ENCODE measurements at regions not wholly inside any gene's neighbourhood (a gene's known extent, or its start where the extent isn't known, plus 50 kb on each side); places are given as distances from the start of the nearest gene placed in this dataset.

GRCh38 chr17:79273660-79274059 is 199.0 kb downstream of the ENGASE start:
- H3K4me3 ChIP-seq (ENCODE audit: low read length) = no peak overlapping the region
- TF ChIP-seq, protein P1, sequence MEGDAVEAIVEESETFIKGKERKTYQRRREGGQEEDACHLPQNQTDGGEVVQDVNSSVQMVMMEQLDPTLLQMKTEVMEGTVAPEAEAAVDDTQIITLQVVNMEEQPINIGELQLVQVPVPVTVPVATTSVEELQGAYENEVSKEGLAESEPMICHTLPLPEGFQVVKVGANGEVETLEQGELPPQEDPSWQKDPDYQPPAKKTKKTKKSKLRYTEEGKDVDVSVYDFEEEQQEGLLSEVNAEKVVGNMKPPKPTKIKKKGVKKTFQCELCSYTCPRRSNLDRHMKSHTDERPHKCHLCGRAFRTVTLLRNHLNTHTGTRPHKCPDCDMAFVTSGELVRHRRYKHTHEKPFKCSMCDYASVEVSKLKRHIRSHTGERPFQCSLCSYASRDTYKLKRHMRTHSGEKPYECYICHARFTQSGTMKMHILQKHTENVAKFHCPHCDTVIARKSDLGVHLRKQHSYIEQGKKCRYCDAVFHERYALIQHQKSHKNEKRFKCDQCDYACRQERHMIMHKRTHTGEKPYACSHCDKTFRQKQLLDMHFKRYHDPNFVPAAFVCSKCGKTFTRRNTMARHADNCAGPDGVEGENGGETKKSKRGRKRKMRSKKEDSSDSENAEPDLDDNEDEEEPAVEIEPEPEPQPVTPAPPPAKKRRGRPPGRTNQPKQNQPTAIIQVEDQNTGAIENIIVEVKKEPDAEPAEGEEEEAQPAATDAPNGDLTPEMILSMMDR (conservative IDR thresholded peaks at IDR 0.05; ENCODE audit: low read depth, low read length) = no peak

GRCh38 chr17:79272666-79273219 is 198.1 kb downstream of the ENGASE start:
- no peak for DNase-seq (ENCODE audit: low read depth)
- TF ChIP-seq, protein P1 (conservative IDR thresholded peaks at IDR 0.05; ENCODE audit: low read depth, low read length) = no peak
- H3K4me3 ChIP-seq (ENCODE audit: low read length) = no peak overlapping the region

More at GRCh38 chr17:79273660-79274059, 199.0 kb downstream of the ENGASE start:
- no peak for DNase-seq (ENCODE audit: low read depth)

- H3K4me3 ChIP-seq (ENCODE audit: low read length) = no peak overlapping the region
- TF ChIP-seq, protein P1 (conservative IDR thresholded peaks at IDR 0.05; ENCODE audit: low read depth, low read length) = no peak
- no peak for DNase-seq (ENCODE audit: low read depth)
Measured at GRCh38 chr17:79272220-79272619, 197.6 kb downstream of the ENGASE start.

DNA sequence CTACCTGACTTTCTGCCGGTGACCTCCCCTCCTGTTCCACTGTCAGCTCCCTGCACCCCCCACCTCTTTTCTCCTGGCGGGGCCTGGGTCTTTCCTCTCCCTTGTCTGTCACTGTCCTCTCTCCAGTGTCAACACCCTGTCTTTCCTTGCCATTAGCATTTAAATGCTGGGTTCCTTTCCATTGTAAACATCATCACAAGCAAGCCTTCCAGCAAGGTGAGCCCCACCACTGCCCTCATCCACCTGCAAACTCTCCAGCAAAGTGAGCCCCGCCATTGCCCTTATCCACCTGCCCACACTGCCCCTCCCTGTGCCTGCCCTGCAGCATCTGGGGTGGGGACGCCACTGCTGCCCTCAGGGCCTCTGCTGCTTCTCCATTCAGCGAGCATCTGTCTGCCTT is 195.0 kb downstream of the ENGASE start:
- no peak overlapping the region for H3K4me3 ChIP-seq (ENCODE audit: low read length)
- TF ChIP-seq, protein P1 (conservative IDR thresholded peaks at IDR 0.05; ENCODE audit: low read depth, low read length) = no peak
- no peak for DNase-seq (ENCODE audit: low read depth)

DNA sequence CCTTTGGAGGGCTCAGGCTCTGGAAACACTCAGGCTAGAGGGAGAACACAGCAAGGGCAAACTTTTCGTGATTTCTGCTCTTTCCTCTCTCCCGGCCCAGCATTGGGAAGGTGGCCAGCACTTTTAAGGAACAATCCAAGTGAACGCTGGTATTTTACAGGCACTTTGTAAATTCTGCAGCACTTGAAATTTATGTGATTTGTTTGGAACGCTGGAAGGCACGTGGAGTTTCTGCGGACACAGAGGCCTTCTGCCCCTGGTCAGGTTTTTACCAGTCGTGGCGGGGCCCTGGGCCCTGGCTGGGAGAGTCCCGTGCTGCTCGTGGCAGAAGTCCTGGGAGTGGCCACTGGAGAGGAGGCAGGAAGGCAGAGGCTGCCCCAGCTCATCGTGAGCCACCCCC is 188.6 kb downstream of the ENGASE start:
- no peak overlapping the region for H3K4me3 ChIP-seq (ENCODE audit: low read length)
- DNase-seq (ENCODE audit: low read depth) = no peak
- TF ChIP-seq, protein P1 (conservative IDR thresholded peaks at IDR 0.05; ENCODE audit: low read depth, low read length) = no peak

GRCh38 chr17:79262624-79263023 is 188.0 kb downstream of the ENGASE start:
- TF ChIP-seq, protein P1 (conservative IDR thresholded peaks at IDR 0.05; ENCODE audit: low read depth, low read length) = no peak
- DNase-seq (ENCODE audit: low read depth) = no peak

DNA sequence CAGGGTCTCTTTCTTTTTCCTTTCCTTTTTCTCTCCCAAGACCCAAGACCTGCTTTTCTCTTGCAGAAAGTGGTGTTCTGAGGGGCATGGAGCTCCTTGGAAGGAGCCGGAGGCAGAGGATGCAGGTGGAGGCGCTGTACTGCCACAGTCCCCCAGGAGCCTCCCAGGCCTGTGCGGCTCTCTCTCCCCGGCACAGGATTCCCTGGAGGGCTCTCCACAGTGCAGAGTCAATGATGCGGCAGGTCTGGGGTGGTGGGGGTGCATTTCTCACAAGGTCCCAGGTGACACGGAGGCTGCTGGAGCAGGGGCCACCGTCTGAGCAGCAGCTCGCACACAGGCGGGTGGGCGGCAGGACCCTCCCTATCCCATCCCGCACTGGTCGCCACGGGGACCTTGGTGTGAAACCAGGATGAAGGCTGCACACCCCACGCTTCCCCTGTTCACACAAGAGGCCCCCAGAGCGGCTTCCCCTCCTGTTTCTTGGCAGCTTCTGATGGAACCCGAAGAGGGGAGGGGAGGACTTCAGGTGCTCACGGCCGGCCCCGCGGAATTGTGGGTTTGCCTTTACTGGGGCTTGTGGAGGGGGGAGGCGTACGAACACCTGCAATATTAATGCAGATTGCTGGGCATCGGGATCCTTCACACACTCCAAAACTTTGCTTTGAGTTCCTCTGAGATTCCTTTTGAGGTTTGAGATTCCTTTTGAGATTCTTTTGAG is 186.9 kb downstream of the ENGASE start:
- H3K4me3 ChIP-seq (ENCODE audit: low read length) = no peak overlapping the region
- DNase-seq (ENCODE audit: low read depth) = no peak
- TF ChIP-seq, protein P1 (conservative IDR thresholded peaks at IDR 0.05; ENCODE audit: low read depth, low read length) = no peak

More at GRCh38 chr17:79262624-79263023, 188.0 kb downstream of the ENGASE start:
- H3K4me3 ChIP-seq (ENCODE audit: low read length) = no peak overlapping the region

All from retinal pigment epithelial cell (primary cell).